Stimulated activated CD4-positive, alpha-beta T cell treated with anti-CD3 and anti-CD28 coated beads, Interleukin-4, amount 100 ng/mL, for 24 hours (primary cell): ENCODE measurements at regions not wholly inside any gene's neighbourhood (a gene's known extent, or its start where the extent isn't known, plus 50 kb on each side); places are given as distances from the start of the nearest gene placed in this dataset.
"Not testable (repeated sequence)": the region's sequence is repeated elsewhere in the genome, so short reads cannot be mapped to it uniquely, and the experiment has no call there.

Experiments
- DNase-seq: peaks from one replicate; pipeline ENCODE4 v3.0.0-alpha.2; 2020

GRCh38 chr4:9704551-9705332, 76.7 kb upstream of the DRD5 start:
- DNase-seq = no peak

- DNase-seq = not testable (repeated sequence)
These were observed 74.2 kb upstream of the DRD5 start for GRCh38 chr4:9707281-9707680.

- DNase-seq = not testable (repeated sequence)
These were observed 73.5 kb upstream of the DRD5 start for GRCh38 chr4:9707936-9708335.

- no peak for DNase-seq
These were observed 71.7 kb upstream of the DRD5 start for GRCh38 chr4:9709724-9710123.

- DNase-seq = not testable (repeated sequence)
These were observed 66.2 kb upstream of the DRD5 start for GRCh38 chr4:9715271-9715670.

GRCh38 chr4:9716093-9716492, 65.3 kb upstream of the DRD5 start:
- no peak for DNase-seq

- DNase-seq = not testable (repeated sequence)
These were observed 63.0 kb upstream of the DRD5 start for GRCh38 chr4:9718246-9718939.

GRCh38 chr4:9722131-9722530, 59.3 kb upstream of the DRD5 start:
- not testable (repeated sequence) for DNase-seq
